WTC11 (cell line): ENCODE measurements at regions not wholly inside any gene's neighbourhood (a gene's known extent, or its start where the extent isn't known, plus 50 kb on each side); places are given as distances from the start of the nearest gene placed in this dataset.

Source experiments
- ATAC-seq: fragments of 200-7000 bp; cut with Tn5 transposase; 2 replicates; pipeline ENCODE4 v1.10.0; 2021; ENCODE audit warnings: mild to moderate bottlenecking, moderate library complexity
- CTCF ChIA-PET: fragments of 300-600 bp; sonication (Branson Sonifier 250); formaldehyde crosslinking; loops from one replicate; lab custom pipeline; 2021; ENCODE audit warnings: antibody characterized with exemption; lab: Charles Lee
- POLR2A ChIA-PET: fragments of 350-600 bp; sonication (Branson Sonifier 250); formaldehyde crosslinking; loops from one replicate; lab custom pipeline; 2021; ENCODE audit warnings: antibody characterized with exemption; lab: Charles Lee
- DNase-seq: peaks from one replicate; pipeline ENCODE4 v3.0.0; 2021; ENCODE audit warnings: low spot score
- H3K27ac Mint-ChIP-seq: 2 replicates; pipeline ENCODE4 v1.8.0; 2021; ENCODE audit warnings: mixed read lengths
- H3K27me3 Mint-ChIP-seq: 2 replicates; pipeline ENCODE4 v1.8.0; 2021; ENCODE audit warnings: low read depth, mild to moderate bottlenecking, moderate library complexity, mixed read lengths
- H3K36me3 Mint-ChIP-seq: 2 replicates; pipeline ENCODE4 v1.8.0; 2021; ENCODE audit warnings: mixed read lengths
- H3K4me1 Mint-ChIP-seq: 2 replicates; pipeline ENCODE4 v1.8.0; 2022; ENCODE audit warnings: mixed read lengths
- H3K4me3 Mint-ChIP-seq: 2 replicates; pipeline ENCODE4 v1.8.0; 2021; ENCODE audit warnings: mild to moderate bottlenecking, moderate library complexity, mixed read lengths
- H3K9me3 Mint-ChIP-seq: 2 replicates; pipeline ENCODE4 v1.8.0; 2021; ENCODE audit warnings: mixed read lengths
- ARID4B ChIP-seq: sonication (generic); formaldehyde crosslinking; IDR thresholded peaks from 2 replicates; pipeline ENCODE4 v1.8.0; 2023; ENCODE audit warnings: missing genetic modification reagents, mild to moderate bottlenecking, borderline replicate concordance
- ATF1 ChIP-seq: sonication (generic); formaldehyde crosslinking; IDR thresholded peaks from 2 replicates; pipeline ENCODE4 v1.8.1; 2023; ENCODE audit warnings: mild to moderate bottlenecking, moderate library complexity, missing genetic modification reagents
- CBFB ChIP-seq: sonication (generic); formaldehyde crosslinking; IDR thresholded peaks from 2 replicates; pipeline ENCODE4 v1.8.1; 2022; ENCODE audit warnings: mild to moderate bottlenecking, low read depth, missing genetic modification reagents
- FOXJ3 ChIP-seq: sonication (generic); formaldehyde crosslinking; IDR thresholded peaks from 2 replicates; pipeline ENCODE4 v1.9.0; 2021; ENCODE audit warnings: missing genetic modification reagents, mild to moderate bottlenecking, borderline replicate concordance
- FOXK1 ChIP-seq: sonication (generic); formaldehyde crosslinking; IDR thresholded peaks from 2 replicates; pipeline ENCODE4 v1.8.0; 2022; ENCODE audit warnings: mild to moderate bottlenecking, moderate library complexity, missing genetic modification reagents
- FOXP4 ChIP-seq: sonication (generic); formaldehyde crosslinking; IDR thresholded peaks from 2 replicates; pipeline ENCODE4 v1.8.0; 2022; ENCODE audit warnings: mild to moderate bottlenecking, missing genetic modification reagents
- HMGXB4 ChIP-seq: sonication (generic); formaldehyde crosslinking; IDR thresholded peaks from 2 replicates; pipeline ENCODE4 v1.8.1; 2023; ENCODE audit warnings: mild to moderate bottlenecking, moderate library complexity, missing genetic modification reagents
- JAZF1 ChIP-seq: fragments of 250-450 bp; sonication (Bioruptor Pico); IDR thresholded peaks from 2 replicates; pipeline ENCODE4 v1.9.0; 2021; ENCODE audit warnings: moderate library complexity, mild to moderate bottlenecking, inconsistent platforms
- NFE2L1 ChIP-seq: sonication (generic); formaldehyde crosslinking; IDR thresholded peaks from 2 replicates; pipeline ENCODE4 v1.8.1; 2023; ENCODE audit warnings: missing genetic modification reagents
- RORB ChIP-seq: fragments of 250-450 bp; sonication (Bioruptor Pico); IDR thresholded peaks from 2 replicates; pipeline ENCODE4 v1.9.0; 2021; ENCODE audit warnings: mild to moderate bottlenecking
- SMAD4 ChIP-seq: sonication (generic); formaldehyde crosslinking; IDR thresholded peaks from 2 replicates; pipeline ENCODE4 v1.8.0; 2022; ENCODE audit warnings: mild to moderate bottlenecking, missing genetic modification reagents
- STAT6 ChIP-seq: sonication (generic); formaldehyde crosslinking; conservative IDR thresholded peaks from 2 replicates; pipeline ENCODE4 v1.8.1; 2023; ENCODE audit warnings: mild to moderate bottlenecking, low read depth, missing genetic modification reagents, moderate library complexity
- TEAD4 ChIP-seq: sonication (generic); formaldehyde crosslinking; IDR thresholded peaks from 2 replicates; pipeline ENCODE4 v1.8.0; 2022; ENCODE audit warnings: mild to moderate bottlenecking, missing genetic modification reagents
- USF1 ChIP-seq: sonication (generic); formaldehyde crosslinking; IDR thresholded peaks from 2 replicates; pipeline ENCODE4 v1.8.0; 2022; ENCODE audit warnings: mild to moderate bottlenecking, missing genetic modification reagents
- ZNF121 ChIP-seq: sonication (generic); formaldehyde crosslinking; IDR thresholded peaks from 2 replicates; pipeline ENCODE4 v1.8.0; 2023; ENCODE audit warnings: missing genetic modification reagents
- ZNF138 ChIP-seq: sonication (generic); formaldehyde crosslinking; conservative IDR thresholded peaks from 2 replicates; pipeline ENCODE4 v1.8.1; 2022; ENCODE audit warnings: mild to moderate bottlenecking, moderate library complexity, missing genetic modification reagents
- ZNF416 ChIP-seq: fragments of 250-450 bp; sonication (Bioruptor Pico); IDR thresholded peaks from 2 replicates; pipeline ENCODE4 v1.9.0; 2021; ENCODE audit warnings: mild to moderate bottlenecking, inconsistent platforms
- ZNF512 ChIP-seq: sonication (generic); formaldehyde crosslinking; IDR thresholded peaks from 2 replicates; pipeline ENCODE4 v1.8.1; 2022; ENCODE audit warnings: missing genetic modification reagents, borderline replicate concordance
- ZNF671 ChIP-seq: fragments of 250-450 bp; sonication (Bioruptor Pico); IDR thresholded peaks from 2 replicates; pipeline ENCODE4 v1.8.0; 2021; ENCODE audit warnings: mild to moderate bottlenecking
- ZSCAN18 ChIP-seq: fragments of 250-450 bp; sonication (Bioruptor Pico); IDR thresholded peaks from 2 replicates; pipeline ENCODE4 v2.1.2; 2022; ENCODE audit warnings: mild to moderate bottlenecking, moderate library complexity

GRCh38 chr2:184119989-184120800 is 478.1 kb upstream of the ZNF804A start:
- DNase-seq (no peak), ATAC-seq (no peak)
- POLR2A ChIA-PET, result no interaction called here
- CTCF ChIA-PET, result no interaction called here
- TF ChIP-seq ARID4B (no peak), CBFB (CRISPR knock-in tag) (no peak), FOXK1 (CRISPR knock-in tag) (no peak), ZNF121 (CRISPR knock-in tag) (no peak), SMAD4 (CRISPR knock-in tag) (no peak), TEAD4 (CRISPR knock-in tag) (no peak), ZNF512 (CRISPR knock-in tag) (no peak), FOXJ3 (CRISPR knock-in tag) (no peak), ZNF416 (CRISPR knock-in tag) (no peak), ATF1 (CRISPR knock-in tag) (no peak)
- Mint-ChIP-seq H3K36me3 (no peaks in the 10 kb centered on the region), H3K27ac (no peak overlapping the region), H3K4me1 (no peaks in the 10 kb centered on the region), H3K27me3 (no peaks in the 10 kb centered on the region), H3K9me3 (no peaks in the 10 kb centered on the region), H3K4me3 (no peak overlapping the region)

GRCh38 chr2:184125867-184126266 is 472.5 kb upstream of the ZNF804A start:
- no peak overlapping the region for H3K4me3 Mint-ChIP-seq
- H3K4me1 Mint-ChIP-seq, result no peaks in the 10 kb centered on the region
- no peak for ATAC-seq
- H3K27ac Mint-ChIP-seq, result no peak overlapping the region
- DNase-seq, result no peak
- H3K36me3 Mint-ChIP-seq, result no peaks in the 10 kb centered on the region
- ChIA-PET CTCF (no interaction called here), POLR2A (no interaction called here)
- H3K27me3 Mint-ChIP-seq, result no peaks in the 10 kb centered on the region
- peaks cover 7% of the 10 kb centered on the region for H3K9me3 Mint-ChIP-seq
- no peak for TF ChIP-seq ZNF138
- no peak for TF ChIP-seq RORB (CRISPR knock-in tag)
- TF ChIP-seq USF1 (CRISPR knock-in tag), result no peak
- TF ChIP-seq NFE2L1 (CRISPR knock-in tag), result no peak
- TF ChIP-seq ZNF671 (CRISPR knock-in tag), result no peak
- TF ChIP-seq HMGXB4 (CRISPR knock-in tag), result no peak
- TF ChIP-seq JAZF1 (CRISPR knock-in tag), result no peak
- no peak for TF ChIP-seq FOXP4
- TF ChIP-seq ZSCAN18, result no peak
- no peak for TF ChIP-seq STAT6 (CRISPR knock-in tag)
